GM20000 (cell line): ENCODE measurements at regions not wholly inside any gene's neighbourhood (a gene's known extent, or its start where the extent isn't known, plus 50 kb on each side); places are given as distances from the start of the nearest gene placed in this dataset.

Source experiments
- DNase-seq: peaks from one replicate; pipeline ENCODE4 v3.0.0; 2012; ENCODE audit warnings: low spot score
- CTCF ChIP-seq: IDR thresholded peaks from 2 replicates; pipeline ENCODE4 v1.5.1; 2012; ENCODE audit warnings: mild to moderate bottlenecking, control low read depth; ENCODE audit errors: extremely low read depth, missing control alignments

GRCh38 chr2:129467941-129468340, 511.5 kb upstream of the RAB6C start:
- TF ChIP-seq CTCF, result no peak
- no peak for DNase-seq

GRCh38 chr2:129468879-129469278, 510.6 kb upstream of the RAB6C start:
- DNase-seq, result no peak

GRCh38 chr2:129469389-129469788, 510.1 kb upstream of the RAB6C start:
- TF ChIP-seq CTCF, result no peak
- no peak for DNase-seq

More at GRCh38 chr2:129468879-129469278, 510.6 kb upstream of the RAB6C start:
- TF ChIP-seq CTCF, result no peak

- no peak for TF ChIP-seq CTCF
- DNase-seq, result no peak
Measured at GRCh38 chr2:129469871-129470270, 509.6 kb upstream of the RAB6C start.

GRCh38 chr2:129478902-129479517, 500.5 kb upstream of the RAB6C start:
- no peak for DNase-seq
- TF ChIP-seq CTCF, result no peak

- no peak for DNase-seq
- TF ChIP-seq CTCF, result no peak
Measured at GRCh38 chr2:129479892-129480291, 499.6 kb upstream of the RAB6C start.

- TF ChIP-seq CTCF, result no peak
- DNase-seq, result no peak
Measured at GRCh38 chr2:129480790-129481189, 498.7 kb upstream of the RAB6C start.
